Mucosa of descending colon (tissue), 3 donors: ENCODE measurements at regions not wholly inside any gene's neighbourhood (a gene's known extent, or its start where the extent isn't known, plus 50 kb on each side); places are given as distances from the start of the nearest gene placed in this dataset.

ENCODE experiments used
- ATAC-seq: fragments of 200-7000 bp; cut with Tn5 transposase; one replicate; pipeline ENCODE4 v1.9.1; 2020; ENCODE audit warnings: mild to moderate bottlenecking, moderate library complexity
- DNase-seq, 3 donors: peaks; one replicate each; pipeline ENCODE4 v3.0.0-alpha.2; 2020
- H3K36me3 ChIP-seq: fragments of 200-600 bp; one replicate; pipeline ENCODE4 v1.8.0; 2021; ENCODE audit warnings: low read depth, mild to moderate bottlenecking
- H3K4me1 ChIP-seq: fragments of 200-600 bp; one replicate; pipeline ENCODE4 v1.8.0; 2021; ENCODE audit warnings: low read depth, mild to moderate bottlenecking
- H3K4me3 ChIP-seq: fragments of 200-600 bp; one replicate; pipeline ENCODE4 v1.8.0; 2021; ENCODE audit warnings: mild to moderate bottlenecking
- H3K9me3 ChIP-seq: fragments of 200-600 bp; one replicate; pipeline ENCODE4 v1.8.0; 2021; ENCODE audit warnings: mild to moderate bottlenecking
- CTCF ChIP-seq: fragments of 200-600 bp; IDR thresholded peaks from one replicate; pipeline ENCODE4 v1.8.0; 2022; ENCODE audit warnings: antibody characterized with exemption, mild to moderate bottlenecking
- intact Hi-C, 2 donors: fragments of 100-400 bp; cut with DNase I in 1 of 2; cut with micrococcal nuclease in 1 of 2; formaldehyde crosslinking; loops; one replicate each; pipeline versions ENCODE4 v1.11.0 to v1.11.1; 2022; cut with DNase I, micrococcal nuclease
- donor health status: DM: no; HTN: no; CAD: no; lungs with moderate emphysema.
- donor health status: DM: no; HTN: no; CAD: no.
- donor health status: DM: no; HTN: yes; CAD: no.

GRCh38 chr10:113226831-113227445, 276.9 kb downstream of the TCF7L2 start:
- no peaks in the 10 kb centered on the region for H3K4me1 ChIP-seq
- intact Hi-C loops: no loop called here
- no peak for ATAC-seq

GRCh38 chr10:113228530-113228929, 278.5 kb downstream of the TCF7L2 start:
- intact Hi-C loops: no loop called here
- H3K36me3 ChIP-seq: no peaks in the 10 kb centered on the region
- ATAC-seq: no peak
- H3K4me3 ChIP-seq: no peak overlapping the region
- H3K4me1 ChIP-seq: no peaks in the 10 kb centered on the region
- no peak for DNase-seq
- no peaks in the 10 kb centered on the region for H3K9me3 ChIP-seq
- TF ChIP-seq CTCF: no peak

More at GRCh38 chr10:113226831-113227445, 276.9 kb downstream of the TCF7L2 start:
- Histone ChIP-seq H3K4me3 (no peak overlapping the region), H3K9me3 (no peaks in the 10 kb centered on the region), H3K36me3 (no peaks in the 10 kb centered on the region)
- no peak for TF ChIP-seq CTCF
- no peak for DNase-seq

- no peak for DNase-seq
- H3K9me3 ChIP-seq: no peaks in the 10 kb centered on the region
- H3K4me3 ChIP-seq: no peak overlapping the region
- ATAC-seq: no peak
- intact Hi-C loops: no loop called here
- TF ChIP-seq CTCF: no peak
- H3K36me3 ChIP-seq: no peaks in the 10 kb centered on the region
- no peaks in the 10 kb centered on the region for H3K4me1 ChIP-seq
Measured at GRCh38 chr10:113230011-113230610, 280.1 kb downstream of the TCF7L2 start.

- ATAC-seq: no peak
- Histone ChIP-seq H3K4me3 (no peak overlapping the region), H3K9me3 (no peaks in the 10 kb centered on the region), H3K36me3 (no peaks in the 10 kb centered on the region), H3K4me1 (no peaks in the 10 kb centered on the region)
- no peak for TF ChIP-seq CTCF
- intact Hi-C loops: no loop called here
- no peak for DNase-seq
Measured at GRCh38 chr10:113232928-113233511, 283.0 kb downstream of the TCF7L2 start.

GRCh38 chr10:113234481-113234880, 284.4 kb downstream of the TCF7L2 start:
- H3K36me3 ChIP-seq: no peaks in the 10 kb centered on the region
- TF ChIP-seq CTCF: no peak
- no peak for ATAC-seq
- no peak overlapping the region for H3K4me3 ChIP-seq
- no peaks in the 10 kb centered on the region for H3K4me1 ChIP-seq
- no peak for DNase-seq
- no peaks in the 10 kb centered on the region for H3K9me3 ChIP-seq
- intact Hi-C loops: no loop called here
